WTC11 (cell line): ENCODE measurements at regions not wholly inside any gene's neighbourhood (a gene's known extent, or its start where the extent isn't known, plus 50 kb on each side); places are given as distances from the start of the nearest gene placed in this dataset.

Experiments
- ATAC-seq: fragments of 200-7000 bp; cut with Tn5 transposase; 2 replicates; pipeline ENCODE4 v1.10.0; 2021; ENCODE audit warnings: mild to moderate bottlenecking, moderate library complexity
- CTCF ChIA-PET: fragments of 300-600 bp; sonication (Branson Sonifier 250); formaldehyde crosslinking; loops from one replicate; lab custom pipeline; 2021; ENCODE audit warnings: antibody characterized with exemption; lab: Charles Lee
- POLR2A ChIA-PET: fragments of 350-600 bp; sonication (Branson Sonifier 250); formaldehyde crosslinking; loops from one replicate; lab custom pipeline; 2021; ENCODE audit warnings: antibody characterized with exemption; lab: Charles Lee
- DNase-seq: peaks from one replicate; pipeline ENCODE4 v3.0.0; 2021; ENCODE audit warnings: low spot score
- H3K27ac Mint-ChIP-seq: 2 replicates; pipeline ENCODE4 v1.8.0; 2021; ENCODE audit warnings: mixed read lengths
- H3K27me3 Mint-ChIP-seq: 2 replicates; pipeline ENCODE4 v1.8.0; 2021; ENCODE audit warnings: low read depth, mild to moderate bottlenecking, moderate library complexity, mixed read lengths
- H3K36me3 Mint-ChIP-seq: 2 replicates; pipeline ENCODE4 v1.8.0; 2021; ENCODE audit warnings: mixed read lengths
- H3K4me1 Mint-ChIP-seq: 2 replicates; pipeline ENCODE4 v1.8.0; 2022; ENCODE audit warnings: mixed read lengths
- H3K4me3 Mint-ChIP-seq: 2 replicates; pipeline ENCODE4 v1.8.0; 2021; ENCODE audit warnings: mild to moderate bottlenecking, moderate library complexity, mixed read lengths
- H3K9me3 Mint-ChIP-seq: 2 replicates; pipeline ENCODE4 v1.8.0; 2021; ENCODE audit warnings: mixed read lengths
- AFF4 ChIP-seq: sonication (generic); formaldehyde crosslinking; IDR thresholded peaks from 2 replicates; pipeline ENCODE4 v1.8.1; 2023; ENCODE audit warnings: mild to moderate bottlenecking, missing genetic modification reagents, borderline replicate concordance
- ATF1 ChIP-seq: sonication (generic); formaldehyde crosslinking; IDR thresholded peaks from 2 replicates; pipeline ENCODE4 v1.8.1; 2023; ENCODE audit warnings: mild to moderate bottlenecking, moderate library complexity, missing genetic modification reagents
- CBFB ChIP-seq: sonication (generic); formaldehyde crosslinking; IDR thresholded peaks from 2 replicates; pipeline ENCODE4 v1.8.1; 2022; ENCODE audit warnings: mild to moderate bottlenecking, low read depth, missing genetic modification reagents
- E2F1 ChIP-seq: sonication (generic); formaldehyde crosslinking; IDR thresholded peaks from 2 replicates; pipeline ENCODE4 v1.8.0; 2022; ENCODE audit warnings: mild to moderate bottlenecking, missing genetic modification reagents
- E2F4 ChIP-seq: sonication (generic); formaldehyde crosslinking; IDR thresholded peaks from 2 replicates; pipeline ENCODE4 v1.8.1; 2022; ENCODE audit warnings: low read depth, mild to moderate bottlenecking, moderate library complexity, missing genetic modification reagents, borderline replicate concordance
- ETV6 ChIP-seq: sonication (generic); formaldehyde crosslinking; IDR thresholded peaks from 2 replicates; pipeline ENCODE4 v1.8.1; 2022; ENCODE audit warnings: mild to moderate bottlenecking, missing genetic modification reagents
- JUN ChIP-seq: sonication (generic); formaldehyde crosslinking; IDR thresholded peaks from 2 replicates; pipeline ENCODE4 v1.8.0; 2023; ENCODE audit warnings: mild to moderate bottlenecking, missing genetic modification reagents
- MYBL2 ChIP-seq: sonication (generic); formaldehyde crosslinking; IDR thresholded peaks from 2 replicates; pipeline ENCODE4 v1.8.1; 2023; ENCODE audit warnings: mild to moderate bottlenecking, moderate library complexity, missing genetic modification reagents
- NFATC4 ChIP-seq: fragments of 250-450 bp; sonication (Bioruptor Pico); IDR thresholded peaks from 2 replicates; pipeline ENCODE4 v1.9.0; 2021; ENCODE audit warnings: mild to moderate bottlenecking
- PREB ChIP-seq: sonication (generic); formaldehyde crosslinking; IDR thresholded peaks from 2 replicates; pipeline ENCODE4 v1.8.1; 2022; ENCODE audit warnings: mild to moderate bottlenecking, missing genetic modification reagents, moderate library complexity, borderline replicate concordance
- SOX15 ChIP-seq: fragments of 250-450 bp; sonication (Bioruptor Pico); IDR thresholded peaks from 2 replicates; pipeline ENCODE4 v1.9.0; 2021; ENCODE audit warnings: mild to moderate bottlenecking
- TEAD4 ChIP-seq: sonication (generic); formaldehyde crosslinking; IDR thresholded peaks from 2 replicates; pipeline ENCODE4 v1.8.0; 2022; ENCODE audit warnings: mild to moderate bottlenecking, missing genetic modification reagents
- USF2 ChIP-seq: sonication (generic); formaldehyde crosslinking; IDR thresholded peaks from 2 replicates; pipeline ENCODE4 v1.8.1; 2023; ENCODE audit warnings: mild to moderate bottlenecking, missing genetic modification reagents, moderate library complexity
- ZBTB43 ChIP-seq: sonication (generic); formaldehyde crosslinking; IDR thresholded peaks from 2 replicates; pipeline ENCODE4 v1.8.1; 2023; ENCODE audit warnings: mild to moderate bottlenecking, missing genetic modification reagents
- ZNF232 ChIP-seq: sonication (generic); formaldehyde crosslinking; IDR thresholded peaks from 2 replicates; pipeline ENCODE4 v1.8.0; 2022; ENCODE audit warnings: mild to moderate bottlenecking, missing genetic modification reagents
- ZNF416 ChIP-seq: fragments of 250-450 bp; sonication (Bioruptor Pico); IDR thresholded peaks from 2 replicates; pipeline ENCODE4 v1.9.0; 2021; ENCODE audit warnings: mild to moderate bottlenecking, inconsistent platforms
- ZNF425 ChIP-seq: fragments of 250-450 bp; sonication (Bioruptor Pico); conservative IDR thresholded peaks from 2 replicates; pipeline ENCODE4 v1.9.0; 2021; ENCODE audit warnings: mild to moderate bottlenecking

- TF ChIP-seq CBFB (CRISPR knock-in tag) (no peak), ZNF232 (CRISPR knock-in tag) (no peak), ATF1 (CRISPR knock-in tag) (no peak), USF2 (CRISPR knock-in tag) (no peak), ZNF416 (CRISPR knock-in tag) (no peak), AFF4 (CRISPR knock-in tag) (no peak), ZNF425 (no peak), SOX15 (CRISPR knock-in tag) (no peak)
Observed at GRCh38 chr3:165395188-165395587, 199.0 kb upstream of the SLITRK3 start (continued).

GRCh38 chr3:165393461-165393860 is 197.3 kb upstream of the SLITRK3 start:
- Mint-ChIP-seq H3K36me3 (no peaks in the 10 kb centered on the region), H3K4me1 (peaks cover 29% of the 10 kb centered on the region), H3K9me3 (no peaks in the 10 kb centered on the region), H3K27me3 (peaks cover 2% of the 10 kb centered on the region; the same call in 1 of the 2 replicates), H3K27ac (no peak overlapping the region), H3K4me3 (no peak overlapping the region)
- ATAC-seq (no peak), DNase-seq (no peak)
- ChIA-PET POLR2A (no interaction called here), CTCF (interaction anchor here (0.7 kb wide), 1 partner anchor 47 kb away, joined by 3 read pairs; no protein-coding TSS in a partner anchor)
- TF ChIP-seq TEAD4 (CRISPR knock-in tag) (no peak), ETV6 (no peak), ZBTB43 (CRISPR knock-in tag) (no peak), MYBL2 (CRISPR knock-in tag) (no peak), JUN (CRISPR knock-in tag) (no peak), NFATC4 (CRISPR knock-in tag) (no peak), E2F1 (CRISPR knock-in tag) (no peak), PREB (CRISPR knock-in tag) (no peak), E2F4 (CRISPR knock-in tag) (no peak), ZNF416 (CRISPR knock-in tag) (no peak)
